Spleen (tissue), 7 donors: ENCODE measurements at regions not wholly inside any gene's neighbourhood (a gene's known extent, or its start where the extent isn't known, plus 50 kb on each side); places are given as distances from the start of the nearest gene placed in this dataset.

Experiments
- POLR2A ChIP-seq, 3 donors: fragments of 450-650 bp; IDR thresholded peaks; one replicate each; pipeline ENCODE4 v1.5.1; 2017; ENCODE audit warnings: antibody characterized with exemption in 3 of 3, mild to moderate bottlenecking in 1 of 3
- POLR2AphosphoS5 ChIP-seq, 3 donors: sonication (generic); formaldehyde crosslinking; IDR thresholded peaks; one replicate each; pipeline ENCODE4 v1.5.1; 2017; ENCODE audit warnings: antibody characterized with exemption in 3 of 3
- TF ChIP-seq, protein P1 (sequence below), 11 experiments: fragments of 200-600 bp in 7 of 11; fragments of 450-650 bp in 4 of 11; sonication (generic) in 4 of 11; IDR thresholded peaks in 8 of 11; conservative IDR thresholded peaks in 3 of 11; 1 replicate in 7 of 11; 2 replicates in 4 of 11; pipeline versions ENCODE4 v1.4.0 to v1.8.0; 2016 to 2021; ENCODE audit warnings: antibody characterized with exemption in 11 of 11, inconsistent platforms in 4 of 11, mild to moderate bottlenecking in 1 of 11
- donor health status: DM: no; HTN: no; CAD: no; lungs with moderate emphysema.
- donor health status: DM: no; HTN: no; CAD: no.
- donor health status: DM: no; HTN: no; CAD: no.

DNA sequence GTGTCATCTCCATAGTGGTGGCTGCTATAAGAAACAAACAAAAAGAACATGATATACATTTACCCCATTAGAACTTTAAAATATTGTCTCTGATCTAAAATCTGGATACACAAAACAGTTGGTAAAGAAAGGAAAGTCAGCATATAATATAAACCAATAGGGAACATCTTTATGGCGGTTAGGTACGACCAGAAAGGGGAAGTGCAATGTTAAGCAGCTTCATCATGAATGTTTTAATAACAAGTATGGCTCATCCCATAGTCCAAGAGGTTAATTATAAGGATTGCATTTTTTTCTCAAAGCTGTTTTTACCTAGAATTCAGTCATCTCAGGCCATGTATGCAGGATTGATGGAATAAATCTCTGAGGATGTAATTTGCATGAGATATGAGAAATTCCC is 1869.7 kb downstream of the PCDH7 start:
- TF ChIP-seq POLR2A (IDR thresholded peaks at IDR 0.05) (no peak), POLR2AphosphoS5 (IDR thresholded peaks at IDR 0.05) (no peak)
- TF ChIP-seq, protein P1, sequence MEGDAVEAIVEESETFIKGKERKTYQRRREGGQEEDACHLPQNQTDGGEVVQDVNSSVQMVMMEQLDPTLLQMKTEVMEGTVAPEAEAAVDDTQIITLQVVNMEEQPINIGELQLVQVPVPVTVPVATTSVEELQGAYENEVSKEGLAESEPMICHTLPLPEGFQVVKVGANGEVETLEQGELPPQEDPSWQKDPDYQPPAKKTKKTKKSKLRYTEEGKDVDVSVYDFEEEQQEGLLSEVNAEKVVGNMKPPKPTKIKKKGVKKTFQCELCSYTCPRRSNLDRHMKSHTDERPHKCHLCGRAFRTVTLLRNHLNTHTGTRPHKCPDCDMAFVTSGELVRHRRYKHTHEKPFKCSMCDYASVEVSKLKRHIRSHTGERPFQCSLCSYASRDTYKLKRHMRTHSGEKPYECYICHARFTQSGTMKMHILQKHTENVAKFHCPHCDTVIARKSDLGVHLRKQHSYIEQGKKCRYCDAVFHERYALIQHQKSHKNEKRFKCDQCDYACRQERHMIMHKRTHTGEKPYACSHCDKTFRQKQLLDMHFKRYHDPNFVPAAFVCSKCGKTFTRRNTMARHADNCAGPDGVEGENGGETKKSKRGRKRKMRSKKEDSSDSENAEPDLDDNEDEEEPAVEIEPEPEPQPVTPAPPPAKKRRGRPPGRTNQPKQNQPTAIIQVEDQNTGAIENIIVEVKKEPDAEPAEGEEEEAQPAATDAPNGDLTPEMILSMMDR (IDR thresholded peaks at IDR 0.05 in 8 of 11, conservative IDR thresholded peaks at IDR 0.05 in 3 of 11), result no peak
